Glomerular visceral epithelial cell (primary cell): ENCODE measurements at regions not wholly inside any gene's neighbourhood (a gene's known extent, or its start where the extent isn't known, plus 50 kb on each side); places are given as distances from the start of the nearest gene placed in this dataset.
"Not testable (repeated sequence)": the region's sequence is repeated elsewhere in the genome, so short reads cannot be mapped to it uniquely, and the experiment has no call there.

Experiments
- DNase-seq: peaks from one replicate; pipeline ENCODE4 v3.0.0-alpha.2; 2016; ENCODE audit errors: extremely low spot score

GRCh38 chr2:52474091-52474490, 1293.5 kb upstream of the CHAC2 start:
- DNase-seq, result no peak

- DNase-seq, result no peak
Observed at GRCh38 chr2:52473526-52473925, 1294.1 kb upstream of the CHAC2 start.

- DNase-seq, result not testable (repeated sequence)
Observed at GRCh38 chr2:52470457-52470856, 1297.1 kb upstream of the CHAC2 start.

- no peak for DNase-seq
Observed at GRCh38 chr2:52467189-52467588, 1300.4 kb upstream of the CHAC2 start.

- DNase-seq, result peak; percentile 3
Observed at GRCh38 chr2:52465287-52465686, 1302.3 kb upstream of the CHAC2 start.

GRCh38 chr2:52463457-52463856, 1304.1 kb upstream of the CHAC2 start:
- no peak for DNase-seq

- no peak for DNase-seq
Observed at GRCh38 chr2:52456561-52457377, 1310.8 kb upstream of the CHAC2 start.

- DNase-seq, result no peak
Observed at GRCh38 chr2:52454962-52455361, 1312.6 kb upstream of the CHAC2 start.

- DNase-seq, result no peak
Observed at GRCh38 chr2:52452201-52452600, 1315.4 kb upstream of the CHAC2 start.

- no peak for DNase-seq
Observed at GRCh38 chr2:52445686-52446085, 1321.9 kb upstream of the CHAC2 start.

GRCh38 chr2:52431352-52431760, 1336.2 kb upstream of the CHAC2 start:
- no peak for DNase-seq

GRCh38 chr2:52429740-52430139, 1337.9 kb upstream of the CHAC2 start:
- no peak for DNase-seq

GRCh38 chr2:52429171-52429570, 1338.4 kb upstream of the CHAC2 start:
- DNase-seq, result no peak

GRCh38 chr2:52428224-52428623, 1339.4 kb upstream of the CHAC2 start:
- DNase-seq, result no peak

- no peak for DNase-seq
Observed at GRCh38 chr2:52423655-52424054, 1343.9 kb upstream of the CHAC2 start.

GRCh38 chr2:52423111-52423510, 1344.5 kb upstream of the CHAC2 start:
- DNase-seq, result no peak

GRCh38 chr2:52416340-52416739, 1351.3 kb upstream of the CHAC2 start:
- no peak for DNase-seq

- no peak for DNase-seq
Observed at GRCh38 chr2:52414561-52415295, 1352.9 kb upstream of the CHAC2 start.

GRCh38 chr2:52409308-52410118, 1358.1 kb upstream of the CHAC2 start:
- not testable (repeated sequence) for DNase-seq

- DNase-seq, result no peak
Observed at GRCh38 chr2:52405980-52406379, 1361.6 kb upstream of the CHAC2 start.

- DNase-seq, result no peak
Observed at GRCh38 chr2:52404866-52405265, 1362.7 kb upstream of the CHAC2 start.

GRCh38 chr2:52404046-52404445, 1363.6 kb upstream of the CHAC2 start:
- no peak for DNase-seq
